Tibial nerve (tissue), 4 donors: ENCODE measurements at regions not wholly inside any gene's neighbourhood (a gene's known extent, or its start where the extent isn't known, plus 50 kb on each side); places are given as distances from the start of the nearest gene placed in this dataset.

Source experiments
- DNase-seq, 2 donors: peaks; one replicate each; pipeline ENCODE4 v3.0.0-alpha.2; 2019; ENCODE audit warnings: low spot score in 2 of 2
- H3K27ac ChIP-seq, 4 donors: fragments of 200-600 bp; sonication (generic) in 3 of 4; one replicate each; pipeline ENCODE4 v1.5.1; 2017 to 2019; ENCODE audit warnings: mild to moderate bottlenecking in 1 of 4
- H3K27me3 ChIP-seq, 2 donors: fragments of 200-600 bp; sonication (generic) in 1 of 2; one replicate each; pipeline versions ENCODE4 v1.5.1 to v1.6.0; 2017 to 2019
- H3K36me3 ChIP-seq, 3 donors: fragments of 200-600 bp; sonication (generic); one replicate each; pipeline ENCODE4 v1.5.1; 2018 to 2019
- H3K4me1 ChIP-seq, 4 donors: fragments of 200-600 bp; sonication (generic) in 3 of 4; one replicate each; pipeline ENCODE4 v1.5.1; 2017 to 2019
- H3K4me3 ChIP-seq, 4 donors: fragments of 200-600 bp; sonication (generic) in 3 of 4; one replicate each; pipeline ENCODE4 v1.5.1; 2017 to 2019; ENCODE audit warnings: mild to moderate bottlenecking in 1 of 4, moderate library complexity in 1 of 4
- H3K9me3 ChIP-seq, 4 donors: fragments of 200-600 bp; sonication (generic) in 3 of 4; one replicate each; pipeline ENCODE4 v1.5.1; 2017 to 2019
- CTCF ChIP-seq, 5 experiments: fragments of 200-600 bp in 3 of 5; fragments of 450-650 bp in 2 of 5; sonication (generic) in 3 of 5; IDR thresholded peaks; one replicate each; pipeline ENCODE4 v1.5.1; 2016 to 2019; ENCODE audit warnings: antibody characterized with exemption in 5 of 5, mild to moderate bottlenecking in 3 of 5, moderate library complexity in 2 of 5
- EP300 ChIP-seq, 2 donors: sonication (generic); formaldehyde crosslinking; IDR thresholded peaks; one replicate each; pipeline ENCODE4 v1.6.1; 2017; ENCODE audit warnings: antibody characterized with exemption in 2 of 2, mild to moderate bottlenecking in 1 of 2
- POLR2A ChIP-seq, 2 donors: fragments of 450-650 bp; IDR thresholded peaks; one replicate each; pipeline ENCODE4 v1.6.1; 2017; ENCODE audit warnings: antibody characterized with exemption in 2 of 2, mild to moderate bottlenecking in 2 of 2, moderate library complexity in 2 of 2
- WGBS, 2 donors: methylation state at CpG; one replicate each; pipeline ENCODE4 v1.1.5; 2018; 5-methylcytosine and 5-hydroxymethylcytosine counted together

- TF ChIP-seq CTCF (IDR thresholded peaks at IDR 0.05) = no peak
- no peak for TF ChIP-seq EP300 (IDR thresholded peaks at IDR 0.05)
- TF ChIP-seq POLR2A (IDR thresholded peaks at IDR 0.05) = no peak
- no peaks in the 10 kb centered on the region for H3K36me3 ChIP-seq
- no peaks in the 10 kb centered on the region for H3K27me3 ChIP-seq
- H3K27ac ChIP-seq = no peak overlapping the region
- no peak for DNase-seq
- H3K9me3 ChIP-seq = no peaks in the 10 kb centered on the region
- 85% methylated on average over 4 of the region's 4 CpGs for WGBS, 2 donors
- H3K4me3 ChIP-seq = no peak overlapping the region
- peaks cover 0 to 12% (median 0%) of the 10 kb centered on the region in 4 donors for H3K4me1 ChIP-seq
Observed at GRCh38 chr15:38038659-38039442, 104.4 kb downstream of the TMCO5A start.

GRCh38 chr15:38040615-38041014, 106.2 kb downstream of the TMCO5A start:
- DNase-seq = no peak
- Histone ChIP-seq H3K27ac (no peak overlapping the region), H3K27me3 (no peaks in the 10 kb centered on the region), H3K4me1 (peaks cover 0 to 12% (median 0%) of the 10 kb centered on the region in 4 donors), H3K9me3 (no peaks in the 10 kb centered on the region), H3K4me3 (no peak overlapping the region), H3K36me3 (no peaks in the 10 kb centered on the region)
- TF ChIP-seq EP300 (IDR thresholded peaks at IDR 0.05) = no peak
- no peak for TF ChIP-seq CTCF (IDR thresholded peaks at IDR 0.05)
- TF ChIP-seq POLR2A (IDR thresholded peaks at IDR 0.05) = no peak
- WGBS, 2 donors = 91 to 95% methylated on average over 2 of the region's 2 CpGs

- TF ChIP-seq POLR2A (IDR thresholded peaks at IDR 0.05) (no peak), CTCF (IDR thresholded peaks at IDR 0.05) (no peak), EP300 (IDR thresholded peaks at IDR 0.05) (no peak)
- Histone ChIP-seq H3K27ac (no peak overlapping the region), H3K9me3 (no peaks in the 10 kb centered on the region), H3K36me3 (no peaks in the 10 kb centered on the region), H3K27me3 (no peaks in the 10 kb centered on the region), H3K4me3 (no peak overlapping the region), H3K4me1 (peaks cover 0 to 12% (median 0%) of the 10 kb centered on the region in 4 donors)
- DNase-seq = no peak
- 65 to 67% methylated on average over 2 of the region's 2 CpGs for WGBS, 2 donors
Observed at GRCh38 chr15:38041576-38041975, 107.1 kb downstream of the TMCO5A start.

- TF ChIP-seq EP300 (IDR thresholded peaks at IDR 0.05) (no peak), CTCF (IDR thresholded peaks at IDR 0.05) (no peak), POLR2A (IDR thresholded peaks at IDR 0.05) (no peak)
- Histone ChIP-seq H3K27me3 (no peaks in the 10 kb centered on the region), H3K4me1 (peaks cover 0 to 12% (median 0%) of the 10 kb centered on the region in 4 donors), H3K9me3 (no peaks in the 10 kb centered on the region), H3K4me3 (no peak overlapping the region), H3K27ac (no peak overlapping the region), H3K36me3 (no peaks in the 10 kb centered on the region)
- WGBS, 2 donors = 87 to 88% methylated on average over 1 of the region's 1 CpG
- DNase-seq = no peak
Observed at GRCh38 chr15:38042211-38042610, 107.8 kb downstream of the TMCO5A start.

- no peaks in the 10 kb centered on the region for H3K27me3 ChIP-seq
- peak in 1 of 2 donors; percentile 28 for DNase-seq
- peak overlapping the region in 1 of 4 donors; percentile 56 for H3K27ac ChIP-seq
- TF ChIP-seq EP300 (IDR thresholded peaks at IDR 0.05) (peak in 1 of 2 donors; percentile 78), POLR2A (IDR thresholded peaks at IDR 0.05) (no peak), CTCF (IDR thresholded peaks at IDR 0.05) (no peak)
- WGBS, 2 donors = 41 to 43% methylated on average over 7 to 9 of the region's 9 CpGs
- H3K4me1 ChIP-seq = peaks cover 0 to 12% (median 0%) of the 10 kb centered on the region in 4 donors
- no peak overlapping the region for H3K4me3 ChIP-seq
- H3K36me3 ChIP-seq = no peaks in the 10 kb centered on the region
- no peaks in the 10 kb centered on the region for H3K9me3 ChIP-seq
Observed at GRCh38 chr15:38042707-38043445, 108.4 kb downstream of the TMCO5A start.
